PC-3 (cell line): ENCODE measurements at regions not wholly inside any gene's neighbourhood (a gene's known extent, or its start where the extent isn't known, plus 50 kb on each side); places are given as distances from the start of the nearest gene placed in this dataset.

Source experiments
- ATAC-seq: fragments of 200-7000 bp; cut with Tn5 transposase; 2 replicates; pipeline ENCODE4 v1.9.1; 2020; ENCODE audit warnings: mild to moderate bottlenecking, moderate library complexity
- BruUV-seq: library from RNA; stranded (reverse); fragments of 400-500 nt; replicated peaks from 2 replicates; lab custom pipeline; 2021; lab: Mats Ljungman, UMichigan
- CTCF ChIA-PET: fragments of 300-600 bp; sonication (Branson Sonifier 250); formaldehyde crosslinking; loops from one replicate; lab custom pipeline; 2022; ENCODE audit warnings: antibody characterized with exemption; lab: Charles Lee
- POLR2A ChIA-PET: fragments of 300-600 bp; sonication (Branson Sonifier 250); formaldehyde crosslinking; loops from one replicate; lab custom pipeline; 2022; ENCODE audit warnings: antibody characterized with exemption; ENCODE audit not compliant: unreplicated experiment; lab: Charles Lee
- DNase-seq: peaks from one replicate; pipeline ENCODE4 v3.0.0-alpha.2; 2015
- H2AFZ ChIP-seq: fragments of 300-600 bp; sonication (generic); 2 replicates; pipeline ENCODE4 v1.6.0; 2016; ENCODE audit warnings: antibody characterized with exemption, low read length
- H3F3A ChIP-seq: fragments of 300-600 bp; sonication (generic); one replicate; pipeline ENCODE4 v1.6.0; 2017; ENCODE audit warnings: antibody characterized with exemption, low read length, control low read depth, mild to moderate bottlenecking; ENCODE audit not compliant: unreplicated experiment
- H3K27ac ChIP-seq: fragments of 300-600 bp; sonication (generic); 2 replicates; pipeline ENCODE4 v1.5.1; 2016; ENCODE audit warnings: mild to moderate bottlenecking, low read length
- H3K27me3 ChIP-seq: fragments of 300-600 bp; sonication (generic); 2 replicates; pipeline ENCODE4 v1.6.1; 2016; ENCODE audit warnings: low read length, mixed read lengths
- H3K36me3 ChIP-seq: fragments of 300-600 bp; sonication (generic); 2 replicates; pipeline ENCODE4 v1.6.1; 2016; ENCODE audit warnings: low read depth, mixed run types, low read length, mixed read lengths
- H3K4me1 ChIP-seq: fragments of 300-600 bp; sonication (generic); 2 replicates; pipeline ENCODE4 v1.5.1; 2016; ENCODE audit warnings: low read length; ENCODE audit not compliant: insufficient read depth
- H3K4me2 ChIP-seq: fragments of 300-600 bp; sonication (generic); 2 replicates; pipeline ENCODE4 v1.6.0; 2016; ENCODE audit warnings: low read length
- H3K4me3 ChIP-seq: fragments of 300-600 bp; sonication (generic); 2 replicates; pipeline ENCODE4 v1.5.1; 2016; ENCODE audit warnings: mild to moderate bottlenecking, low read length, mixed read lengths
- H3K79me2 ChIP-seq: fragments of 300-600 bp; sonication (generic); 2 replicates; pipeline ENCODE4 v1.6.1; 2017; ENCODE audit warnings: low read length, mixed read lengths
- H3K9ac ChIP-seq: fragments of 300-600 bp; sonication (generic); 2 replicates; pipeline ENCODE4 v1.6.0; 2016; ENCODE audit warnings: mild to moderate bottlenecking, low read length
- H3K9me2 ChIP-seq: fragments of 300-600 bp; sonication (generic); replicated peaks from 2 replicates; pipeline ENCODE4 v1.6.1; 2016; ENCODE audit warnings: mixed run types, low read length, mixed read lengths
- H3K9me3 ChIP-seq: fragments of 300-600 bp; sonication (generic); 2 replicates; pipeline ENCODE4 v1.6.1; 2016; ENCODE audit warnings: low read length, mixed read lengths
- H4K20me1 ChIP-seq: fragments of 300-600 bp; sonication (generic); 2 replicates; pipeline ENCODE4 v1.6.1; 2016; ENCODE audit warnings: low read length, mixed read lengths
- CTCF ChIP-seq: fragments of 300-600 bp; sonication (generic); conservative IDR thresholded peaks from 2 replicates; pipeline ENCODE4 v1.5.1; 2017; ENCODE audit warnings: antibody characterized with exemption, low read depth, mild to moderate bottlenecking, low read length
- EZH2 ChIP-seq: fragments of 300-600 bp; sonication (generic); IDR thresholded peaks from one replicate; pipeline ENCODE4 v1.6.1; 2017; ENCODE audit warnings: antibody characterized with exemption, mild to moderate bottlenecking, low read length; ENCODE audit not compliant: unreplicated experiment
- EZH2phosphoT487 ChIP-seq: fragments of 300-600 bp; sonication (generic); IDR thresholded peaks from 2 replicates; pipeline ENCODE4 v1.6.1; 2018; ENCODE audit warnings: mild to moderate bottlenecking, antibody characterized with exemption, low read length, borderline replicate concordance
- intact Hi-C: fragments of 100-400 bp; cut with micrococcal nuclease; formaldehyde crosslinking; loops from 2 replicates; pipeline ENCODE4 v1.9.0; 2023

- intact Hi-C loops: loop anchor here (10.0 kb wide), 1 partner anchor 185 kb away; no protein-coding TSS in a partner anchor
- Histone ChIP-seq H3K36me3 (no peaks in the 10 kb centered on the region), H3K79me2 (no peaks in the 10 kb centered on the region), H3K4me2 (no peak overlapping the region), H3K4me3 (no peak overlapping the region), H3F3A (no peaks in the 10 kb centered on the region), H2AFZ (no peak overlapping the region), H3K9me2 (no peaks in the 10 kb centered on the region), H3K4me1 (no peaks in the 10 kb centered on the region), H3K9me3 (no peaks in the 10 kb centered on the region), H3K27ac (no peak overlapping the region), H3K9ac (no peak overlapping the region), H3K27me3 (peaks cover 47% of the 10 kb centered on the region), H4K20me1 (no peaks in the 10 kb centered on the region)
- POLR2A ChIA-PET: no interaction called here
- no TSS peak for BruUV-seq
- ATAC-seq: no peak
- 0 out of 2 replicates have a peak, but pooled peaks have one; percentile 8 for TF ChIP-seq CTCF
- no peak for TF ChIP-seq EZH2phosphoT487
- no peak for DNase-seq
- CTCF ChIA-PET: no interaction called here
These were observed 699.8 kb downstream of the GALR1 start for GRCh38 chr18:77949355-77949973.

DNA sequence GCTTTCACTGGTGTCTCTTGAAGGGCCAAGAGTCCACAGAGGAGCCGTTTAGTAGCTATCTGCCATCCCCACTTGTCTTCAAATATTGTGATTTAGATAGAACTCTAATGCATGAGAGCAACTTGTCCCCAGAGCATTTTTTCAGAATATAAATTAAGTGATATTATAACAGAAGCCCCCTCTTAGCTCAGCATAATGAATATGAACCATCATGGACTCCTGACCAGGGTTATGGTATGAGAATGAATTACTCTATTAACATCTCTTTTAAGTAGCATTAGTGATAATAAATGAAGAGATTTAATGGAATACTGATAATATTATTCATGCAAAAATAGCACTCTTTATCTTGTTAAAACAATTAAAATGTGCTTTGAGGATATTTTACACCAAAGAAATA lies 709.6 kb downstream of the GALR1 start:
- H3F3A ChIP-seq: no peaks in the 10 kb centered on the region
- BruUV-seq: no TSS peak
- H3K27ac ChIP-seq: no peak overlapping the region
- no peaks in the 10 kb centered on the region for H3K9me2 ChIP-seq
- no peaks in the 10 kb centered on the region for H3K4me1 ChIP-seq
- H3K9me3 ChIP-seq: no peaks in the 10 kb centered on the region
- TF ChIP-seq CTCF: no peak
- TF ChIP-seq EZH2: no peak
- TF ChIP-seq EZH2phosphoT487: no peak
- ChIA-PET CTCF (no interaction called here), POLR2A (no interaction called here)
- peaks cover 21% of the 10 kb centered on the region for H3K27me3 ChIP-seq
- no peak overlapping the region for H3K9ac ChIP-seq
- H3K4me2 ChIP-seq: no peak overlapping the region
- H4K20me1 ChIP-seq: no peaks in the 10 kb centered on the region
- no peak overlapping the region for H3K4me3 ChIP-seq
- DNase-seq: no peak
- no peaks in the 10 kb centered on the region for H3K36me3 ChIP-seq
- ATAC-seq: no peak
- intact Hi-C loops: no loop called here
- H2AFZ ChIP-seq: no peak overlapping the region
- H3K79me2 ChIP-seq: no peaks in the 10 kb centered on the region

DNA sequence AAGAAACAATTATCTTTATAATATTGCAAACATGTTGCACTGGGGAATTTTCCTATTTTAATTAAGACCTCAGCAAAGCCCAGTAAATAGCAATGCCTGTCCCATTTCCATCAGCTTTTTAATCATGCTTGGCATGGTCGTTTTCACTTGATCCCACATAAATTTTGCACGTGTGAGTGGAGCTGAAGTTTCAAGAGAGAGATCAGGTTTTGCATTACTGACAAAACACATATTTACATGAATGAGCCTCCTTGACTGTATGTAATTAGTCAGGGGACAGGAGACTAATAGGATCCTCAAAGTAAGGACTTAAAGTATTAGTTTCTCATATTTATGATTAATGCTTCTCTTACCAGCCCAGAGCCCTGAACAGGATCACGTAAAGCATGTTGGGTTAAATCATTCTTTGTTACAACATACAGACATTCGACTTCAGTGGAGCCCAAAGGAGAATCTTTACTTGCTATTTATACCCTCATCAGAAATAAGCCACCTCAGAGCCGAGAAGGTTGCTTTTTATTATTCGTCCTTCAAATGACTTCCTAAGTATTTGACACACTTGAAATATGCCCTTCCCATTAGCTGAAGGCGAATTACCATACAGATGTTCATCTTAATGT lies 711.3 kb downstream of the GALR1 start:
- DNase-seq (no peak), ATAC-seq (no peak)
- H3K4me1 ChIP-seq: no peaks in the 10 kb centered on the region
- CTCF ChIA-PET: no interaction called here
- no peak overlapping the region for H3K4me2 ChIP-seq
- H2AFZ ChIP-seq: no peak overlapping the region
- H3K9ac ChIP-seq: no peak overlapping the region
- intact Hi-C loops: no loop called here
- H3F3A ChIP-seq: no peaks in the 10 kb centered on the region
- no peaks in the 10 kb centered on the region for H3K36me3 ChIP-seq
- H4K20me1 ChIP-seq: no peaks in the 10 kb centered on the region
- TF ChIP-seq CTCF (no peak), EZH2 (no peak), EZH2phosphoT487 (no peak)
- BruUV-seq: no TSS peak
- POLR2A ChIA-PET: no interaction called here
- H3K27me3 ChIP-seq: peaks cover 21% of the 10 kb centered on the region
- no peak overlapping the region for H3K27ac ChIP-seq
- no peak overlapping the region for H3K4me3 ChIP-seq
- no peaks in the 10 kb centered on the region for H3K9me2 ChIP-seq
- H3K9me3 ChIP-seq: no peaks in the 10 kb centered on the region
- H3K79me2 ChIP-seq: no peaks in the 10 kb centered on the region
